ENCODE measurements at regions not wholly inside any gene's neighbourhood (a gene's known extent, or its start where the extent isn't known, plus 50 kb on each side); places are given as distances from the start of the nearest gene placed in this dataset.

DNA sequence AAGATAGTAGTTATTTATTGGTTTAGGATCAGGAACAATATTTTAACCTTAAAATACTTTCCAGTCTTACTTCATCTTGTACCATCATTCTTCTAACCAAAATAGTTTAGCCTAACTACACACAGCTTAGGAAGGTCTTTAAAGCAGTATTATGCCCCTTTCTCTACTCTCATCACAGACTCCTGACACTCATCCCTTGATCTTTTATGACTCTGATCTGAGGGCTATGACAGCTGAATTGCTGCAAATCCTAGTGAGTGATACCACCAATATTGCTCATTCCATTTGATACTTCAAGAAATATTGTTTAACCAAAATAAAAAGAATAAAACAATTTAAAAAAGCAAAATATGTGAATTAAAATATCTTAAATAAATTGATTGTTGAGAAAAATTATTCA is 746.6 kb upstream of the ACO1 start:
- TF ChIP-seq, protein P1, sequence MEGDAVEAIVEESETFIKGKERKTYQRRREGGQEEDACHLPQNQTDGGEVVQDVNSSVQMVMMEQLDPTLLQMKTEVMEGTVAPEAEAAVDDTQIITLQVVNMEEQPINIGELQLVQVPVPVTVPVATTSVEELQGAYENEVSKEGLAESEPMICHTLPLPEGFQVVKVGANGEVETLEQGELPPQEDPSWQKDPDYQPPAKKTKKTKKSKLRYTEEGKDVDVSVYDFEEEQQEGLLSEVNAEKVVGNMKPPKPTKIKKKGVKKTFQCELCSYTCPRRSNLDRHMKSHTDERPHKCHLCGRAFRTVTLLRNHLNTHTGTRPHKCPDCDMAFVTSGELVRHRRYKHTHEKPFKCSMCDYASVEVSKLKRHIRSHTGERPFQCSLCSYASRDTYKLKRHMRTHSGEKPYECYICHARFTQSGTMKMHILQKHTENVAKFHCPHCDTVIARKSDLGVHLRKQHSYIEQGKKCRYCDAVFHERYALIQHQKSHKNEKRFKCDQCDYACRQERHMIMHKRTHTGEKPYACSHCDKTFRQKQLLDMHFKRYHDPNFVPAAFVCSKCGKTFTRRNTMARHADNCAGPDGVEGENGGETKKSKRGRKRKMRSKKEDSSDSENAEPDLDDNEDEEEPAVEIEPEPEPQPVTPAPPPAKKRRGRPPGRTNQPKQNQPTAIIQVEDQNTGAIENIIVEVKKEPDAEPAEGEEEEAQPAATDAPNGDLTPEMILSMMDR (IDR thresholded peaks at IDR 0.05), result no peak
- no peak for TF ChIP-seq POLR2A (IDR thresholded peaks at IDR 0.05)
- TF ChIP-seq POLR2AphosphoS5 (IDR thresholded peaks at IDR 0.05), result no peak
- no peak for TF ChIP-seq EP300 (IDR thresholded peaks at IDR 0.05)

Measured in sigmoid colon (tissue), 4 donors.